Kidney (tissue), 13 donors: ENCODE measurements at regions not wholly inside any gene's neighbourhood (a gene's known extent, or its start where the extent isn't known, plus 50 kb on each side); places are given as distances from the start of the nearest gene placed in this dataset.

ENCODE experiments used
- DNase-seq, 5 donors: peaks; one replicate each; pipeline ENCODE4 v3.0.0-alpha.2; 2013 to 2020
- FAIRE-seq: peaks from 2 replicates; lab custom pipeline; 2012; peaks lifted over from hg19 to GRCh38; lab: Jason Lieb, UNC
- H3K27ac ChIP-seq, 2 donors: one replicate each; pipeline ENCODE4 v1.7.0; 2013; ENCODE audit warnings: low read depth in 2 of 2, low read length in 2 of 2, inconsistent platforms in 1 of 2
- H3K27me3 ChIP-seq: one replicate; pipeline ENCODE4 v1.7.1; 2013; ENCODE audit warnings: low read length, inconsistent platforms; ENCODE audit not compliant: control insufficient read depth, insufficient read depth
- H3K36me3 ChIP-seq, 3 donors: one replicate each; pipeline versions ENCODE4 v1.7.0 to v1.7.1; 2013; ENCODE audit warnings: low read length in 3 of 3, control low read depth in 1 of 3, inconsistent platforms in 1 of 3; ENCODE audit not compliant: insufficient read depth in 3 of 3, control insufficient read depth in 2 of 3
- H3K4me1 ChIP-seq, 3 donors: one replicate each; pipeline versions ENCODE4 v1.7.0 to v1.7.1; 2013; ENCODE audit warnings: low read length in 3 of 3, inconsistent platforms in 1 of 3, low read depth in 1 of 3; ENCODE audit not compliant: control insufficient read depth in 2 of 3, insufficient read depth in 2 of 3
- H3K4me3 ChIP-seq, 3 donors: one replicate each; pipeline versions ENCODE4 v1.7.0 to v1.8.1; 2013; ENCODE audit warnings: low read length in 3 of 3, control low read depth in 1 of 3, inconsistent platforms in 1 of 3
- H3K9ac ChIP-seq, 3 donors: one replicate each; pipeline versions ENCODE4 v1.7.0 to v1.7.1; 2013; ENCODE audit warnings: low read length in 3 of 3, control low read depth in 1 of 3, inconsistent platforms in 1 of 3
- H3K9me3 ChIP-seq, 3 donors: one replicate each; pipeline versions ENCODE4 v1.7.0 to v1.7.1; 2013; ENCODE audit warnings: low read length in 3 of 3, control low read depth in 1 of 3, inconsistent platforms in 1 of 3; ENCODE audit not compliant: control insufficient read depth in 2 of 3, insufficient read depth in 1 of 3
- intact Hi-C: fragments of 100-400 bp; cut with DNase I; formaldehyde crosslinking; loops from one replicate; pipeline ENCODE4 v1.11.1; 2022
- TF ChIP-seq, protein P1 (sequence below): IDR thresholded peaks from 3 replicates; pipeline ENCODE4 v1.5.1; 2012; ENCODE audit warnings: mild to moderate bottlenecking, moderate library complexity, borderline replicate concordance; ENCODE audit not compliant: insufficient read depth; ENCODE audit errors: extremely low read depth
- donor health status: control.
- donor health status: control.
- donor health status: control.
- donor health status: control.
- donor health status: control.
- donor health status: DM: yes; HTN: yes; CAD: no.
- donor health status: Normal renal cell carcinoma (clear cell type).

DNA sequence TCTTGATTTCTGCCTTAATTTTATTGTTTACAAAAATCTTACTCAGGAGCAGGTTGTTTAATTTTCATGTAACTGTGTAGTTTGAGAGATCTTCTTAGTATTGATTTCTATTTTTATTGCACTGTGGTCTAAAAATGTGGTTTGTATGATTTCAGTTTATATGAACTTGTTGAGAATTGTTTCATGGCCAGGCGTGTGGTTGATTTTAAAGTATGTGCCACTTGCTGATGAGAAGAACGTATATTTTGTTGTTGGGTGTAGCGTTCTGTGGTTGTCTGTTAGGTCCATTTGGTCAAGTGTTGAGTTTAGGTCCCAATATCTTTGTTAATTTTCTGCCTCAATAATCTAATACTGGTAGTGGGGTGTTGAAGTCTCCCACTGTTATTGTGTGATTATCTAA is 996.8 kb downstream of the PCDH19 start:
- Histone ChIP-seq H3K4me1 (no peaks in the 10 kb centered on the region), H3K4me3 (no peak overlapping the region), H3K9ac (no peak overlapping the region), H3K36me3 (no peaks in the 10 kb centered on the region), H3K27ac (no peak overlapping the region), H3K9me3 (no peaks in the 10 kb centered on the region), H3K27me3 (no peaks in the 10 kb centered on the region)
- no peak for DNase-seq
- TF ChIP-seq, protein P1, sequence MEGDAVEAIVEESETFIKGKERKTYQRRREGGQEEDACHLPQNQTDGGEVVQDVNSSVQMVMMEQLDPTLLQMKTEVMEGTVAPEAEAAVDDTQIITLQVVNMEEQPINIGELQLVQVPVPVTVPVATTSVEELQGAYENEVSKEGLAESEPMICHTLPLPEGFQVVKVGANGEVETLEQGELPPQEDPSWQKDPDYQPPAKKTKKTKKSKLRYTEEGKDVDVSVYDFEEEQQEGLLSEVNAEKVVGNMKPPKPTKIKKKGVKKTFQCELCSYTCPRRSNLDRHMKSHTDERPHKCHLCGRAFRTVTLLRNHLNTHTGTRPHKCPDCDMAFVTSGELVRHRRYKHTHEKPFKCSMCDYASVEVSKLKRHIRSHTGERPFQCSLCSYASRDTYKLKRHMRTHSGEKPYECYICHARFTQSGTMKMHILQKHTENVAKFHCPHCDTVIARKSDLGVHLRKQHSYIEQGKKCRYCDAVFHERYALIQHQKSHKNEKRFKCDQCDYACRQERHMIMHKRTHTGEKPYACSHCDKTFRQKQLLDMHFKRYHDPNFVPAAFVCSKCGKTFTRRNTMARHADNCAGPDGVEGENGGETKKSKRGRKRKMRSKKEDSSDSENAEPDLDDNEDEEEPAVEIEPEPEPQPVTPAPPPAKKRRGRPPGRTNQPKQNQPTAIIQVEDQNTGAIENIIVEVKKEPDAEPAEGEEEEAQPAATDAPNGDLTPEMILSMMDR: no peak
- intact Hi-C loops: no loop called here
- FAIRE-seq: no peak

DNA sequence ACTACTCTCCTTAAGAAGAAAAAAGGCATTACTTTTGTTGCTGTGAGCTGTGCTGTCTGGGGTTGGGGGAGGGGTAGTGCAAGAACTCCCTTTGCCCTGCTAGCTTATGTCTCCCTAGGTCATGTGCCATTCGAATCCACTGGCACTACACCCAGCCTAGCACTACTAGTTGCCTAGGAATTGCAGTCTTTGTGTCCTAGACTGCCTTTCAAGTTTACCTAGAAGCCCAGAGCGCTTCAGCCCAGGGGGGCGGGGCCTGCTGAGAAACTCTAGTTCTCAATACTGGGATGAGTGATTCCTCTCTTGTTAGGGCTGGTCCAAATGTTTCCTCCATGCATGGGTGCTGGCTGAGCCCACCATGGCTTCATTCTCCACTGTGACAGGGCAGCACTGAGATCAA is 1011.5 kb downstream of the PCDH19 start:
- no peak overlapping the region for H3K9ac ChIP-seq
- FAIRE-seq (no peak), DNase-seq (no peak)
- no peak overlapping the region for H3K4me3 ChIP-seq
- H3K36me3 ChIP-seq: no peaks in the 10 kb centered on the region
- intact Hi-C loops: no loop called here
- TF ChIP-seq, protein P1: no peak
- H3K9me3 ChIP-seq: no peaks in the 10 kb centered on the region
- H3K27me3 ChIP-seq: no peaks in the 10 kb centered on the region
- H3K4me1 ChIP-seq: no peaks in the 10 kb centered on the region
- H3K27ac ChIP-seq: no peak overlapping the region

DNA sequence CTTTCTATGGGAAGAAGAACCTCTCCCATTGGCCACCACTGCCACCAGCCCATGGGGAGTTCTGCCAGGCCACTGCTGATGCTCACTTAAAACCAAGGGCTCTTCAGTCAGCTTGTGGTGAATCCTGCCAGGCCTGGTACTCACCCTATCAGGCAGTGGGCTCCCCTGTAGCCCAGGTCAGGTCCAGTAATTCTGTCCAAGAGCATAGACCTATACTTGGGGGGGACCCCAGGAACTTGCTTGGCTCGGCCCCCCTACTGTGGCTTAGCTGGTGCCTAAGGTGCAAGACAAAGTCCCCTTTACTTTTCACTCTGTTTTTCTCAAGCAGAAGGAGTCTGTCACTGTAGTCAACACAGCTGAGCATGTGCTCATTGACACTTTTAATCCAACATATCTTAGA is 1012.2 kb downstream of the PCDH19 start:
- Histone ChIP-seq H3K9me3 (no peaks in the 10 kb centered on the region), H3K27ac (no peak overlapping the region), H3K36me3 (no peaks in the 10 kb centered on the region), H3K4me3 (no peak overlapping the region), H3K27me3 (no peaks in the 10 kb centered on the region), H3K4me1 (no peaks in the 10 kb centered on the region), H3K9ac (no peak overlapping the region)
- intact Hi-C loops: no loop called here
- TF ChIP-seq, protein P1: no peak
- FAIRE-seq (no peak), DNase-seq (no peak)

DNA sequence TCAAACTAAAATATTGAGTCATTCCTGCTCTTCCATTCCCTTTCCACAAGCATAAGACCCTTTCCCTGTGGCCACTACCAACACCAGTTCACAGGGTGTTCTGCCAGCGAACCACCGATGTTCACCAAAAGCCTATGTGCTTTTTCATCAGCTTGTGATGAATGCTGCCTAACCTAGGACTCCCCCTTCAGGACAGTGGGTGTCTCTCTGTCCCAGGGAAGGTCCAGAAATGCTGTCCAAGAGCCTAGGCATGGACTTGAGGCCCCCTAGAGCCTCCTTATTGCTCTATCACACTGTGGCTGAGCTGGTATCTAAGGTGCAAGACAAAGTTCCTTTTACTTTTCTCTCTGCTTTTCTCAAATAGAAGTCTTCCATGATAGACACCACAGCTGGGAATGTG is 1015.6 kb downstream of the PCDH19 start:
- no peaks in the 10 kb centered on the region for H3K9me3 ChIP-seq
- TF ChIP-seq, protein P1: no peak
- H3K36me3 ChIP-seq: no peaks in the 10 kb centered on the region
- H3K4me3 ChIP-seq: no peak overlapping the region
- FAIRE-seq: no peak
- intact Hi-C loops: no loop called here
- no peaks in the 10 kb centered on the region for H3K27me3 ChIP-seq
- DNase-seq: no peak
- H3K4me1 ChIP-seq: no peaks in the 10 kb centered on the region
- H3K9ac ChIP-seq: no peak overlapping the region
- H3K27ac ChIP-seq: no peak overlapping the region
